Keratinocyte (primary cell): ENCODE measurements at regions not wholly inside any gene's neighbourhood (a gene's known extent, or its start where the extent isn't known, plus 50 kb on each side); places are given as distances from the start of the nearest gene placed in this dataset.

Source experiments
- DNase-seq: peaks from one replicate; pipeline ENCODE4 v3.0.0-alpha.2; 2011; ENCODE audit warnings: low read depth, missing footprints, low spot score
- FAIRE-seq: peaks from 2 replicates; lab custom pipeline; 2011; peaks lifted over from hg19 to GRCh38; lab: Jason Lieb, UNC
- H2AFZ ChIP-seq: 2 replicates; pipeline ENCODE4 v1.6.0; 2012; ENCODE audit warnings: low read length, control low read depth, inconsistent platforms; ENCODE audit not compliant: control insufficient read depth
- H3K27ac ChIP-seq: 2 replicates; pipeline ENCODE4 v1.5.1; 2011; ENCODE audit warnings: low read length; ENCODE audit not compliant: control insufficient read depth, insufficient read depth
- H3K27me3 ChIP-seq: 3 replicates; pipeline ENCODE4 v1.6.0; 2011; ENCODE audit warnings: low read length; ENCODE audit not compliant: control insufficient read depth, insufficient read depth; ENCODE audit errors: extremely low read depth
- H3K36me3 ChIP-seq, 2 experiments: 2 replicates in 1 of 2; 3 replicates in 1 of 2; pipeline ENCODE4 v1.5.1; 2011; ENCODE audit warnings: low read length in 2 of 2, mild to moderate bottlenecking in 1 of 2; ENCODE audit not compliant: control insufficient read depth in 2 of 2, insufficient read depth in 2 of 2; ENCODE audit errors: extremely low read depth in 1 of 2
- H3K4me1 ChIP-seq: 3 replicates; pipeline ENCODE4 v1.5.1; 2011; ENCODE audit warnings: low read length; ENCODE audit not compliant: control insufficient read depth, insufficient read depth; ENCODE audit errors: extremely low read depth
- H3K4me2 ChIP-seq: 3 replicates; pipeline ENCODE4 v1.6.0; 2011; ENCODE audit warnings: low read depth, low read length; ENCODE audit not compliant: control insufficient read depth, insufficient read depth; ENCODE audit errors: extremely low read depth
- H3K4me3 ChIP-seq, 3 experiments: fragments of 200-600 bp in 1 of 3; sonication (generic) in 1 of 3; 2 replicates in 2 of 3; 3 replicates in 1 of 3; pipeline ENCODE4 v1.5.1; 2011 to 2016; ENCODE audit warnings: low read length in 3 of 3, mild to moderate bottlenecking in 3 of 3, control low read depth in 2 of 3, inconsistent platforms in 1 of 3, low read depth in 1 of 3, mixed read lengths in 1 of 3, mixed run types in 1 of 3, moderate library complexity in 1 of 3; ENCODE audit not compliant: control insufficient read depth in 2 of 3, insufficient read depth in 2 of 3; ENCODE audit errors: extremely low read depth in 1 of 3
- H3K79me2 ChIP-seq: 2 replicates; pipeline ENCODE4 v1.6.0; 2012; ENCODE audit warnings: low read length; ENCODE audit not compliant: control insufficient read depth, insufficient read depth
- H3K9ac ChIP-seq: 3 replicates; pipeline ENCODE4 v1.6.0; 2011; ENCODE audit warnings: low read length; ENCODE audit not compliant: control insufficient read depth, insufficient read depth; ENCODE audit errors: extremely low read depth
- H3K9me1 ChIP-seq: 3 replicates; pipeline ENCODE4 v1.6.0; 2011; ENCODE audit warnings: low read length; ENCODE audit not compliant: control insufficient read depth, insufficient read depth; ENCODE audit errors: extremely low read depth
- H3K9me3 ChIP-seq: 2 replicates; pipeline ENCODE4 v1.5.1; 2012; ENCODE audit warnings: low read depth, low read length; ENCODE audit not compliant: control insufficient read depth
- H4K20me1 ChIP-seq: 3 replicates; pipeline ENCODE4 v1.6.0; 2011; ENCODE audit warnings: low read length; ENCODE audit not compliant: control insufficient read depth, insufficient read depth; ENCODE audit errors: extremely low read depth
- CTCF ChIP-seq, 3 experiments: IDR thresholded peaks in 1 of 3; conservative IDR thresholded peaks in 1 of 3; optimal IDR thresholded peaks in 1 of 3; 2 replicates in 2 of 3; 3 replicates in 1 of 3; pipeline versions ENCODE3 to v1.5.1; 2011; ENCODE audit warnings: low read length in 3 of 3, mild to moderate bottlenecking in 3 of 3, moderate library complexity in 2 of 3, control low read depth in 1 of 3, inconsistent platforms in 1 of 3; ENCODE audit not compliant: insufficient read depth in 2 of 3; ENCODE audit errors: extremely low read depth in 1 of 3
- EZH2 ChIP-seq: IDR thresholded peaks from one replicate; pipeline ENCODE4 v1.6.1; 2012; ENCODE audit warnings: inconsistent platforms, mild to moderate bottlenecking, low read length, moderate library complexity
- dilution Hi-C: fragments of 300-500 bp; cut with MboI; formaldehyde crosslinking; loops from one replicate; pipeline ENCODE4 v1.7.0; 2020; ENCODE audit warnings: low sequenced_read_pairs; ENCODE audit not compliant: extremely low pct_ligation_motif_present

- H4K20me1 ChIP-seq: no peaks in the 10 kb centered on the region
- dilution Hi-C loops: no loop called here
- TF ChIP-seq CTCF (optimal IDR thresholded peaks at IDR 0.05 in 1 of 3, IDR thresholded peaks at IDR 0.05 in 1 of 3, conservative IDR thresholded peaks at IDR 0.05 in 1 of 3; ENCODE audit: extremely low read depth in 1 of 3, insufficient read depth in 2 of 3, low read length in 3 of 3) (no peak), EZH2 (no peak)
- FAIRE-seq (no peak), DNase-seq (no peak)
- no peaks in the 10 kb centered on the region for H3K27me3 ChIP-seq
- H3K4me3 ChIP-seq: no peak overlapping the region
- no peak overlapping the region for H2AFZ ChIP-seq
- H3K4me2 ChIP-seq: no peak overlapping the region
- H3K36me3 ChIP-seq: no peaks in the 10 kb centered on the region
- no peaks in the 10 kb centered on the region for H3K4me1 ChIP-seq
- H3K79me2 ChIP-seq: no peaks in the 10 kb centered on the region
- no peaks in the 10 kb centered on the region for H3K9me1 ChIP-seq
- no peaks in the 10 kb centered on the region for H3K9me3 ChIP-seq
- H3K9ac ChIP-seq: no peak overlapping the region
- H3K27ac ChIP-seq: no peak overlapping the region
Measured at GRCh38 chr2:144796164-144796563, 276.2 kb upstream of the ZEB2 start.

GRCh38 chr2:144785253-144785652, 265.3 kb upstream of the ZEB2 start:
- H2AFZ ChIP-seq: no peak overlapping the region
- H3K79me2 ChIP-seq: no peaks in the 10 kb centered on the region
- H3K4me1 ChIP-seq: no peaks in the 10 kb centered on the region
- no peaks in the 10 kb centered on the region for H3K27me3 ChIP-seq
- no peak overlapping the region for H3K27ac ChIP-seq
- dilution Hi-C loops: no loop called here
- no peaks in the 10 kb centered on the region for H4K20me1 ChIP-seq
- H3K4me2 ChIP-seq: no peak overlapping the region
- no peak overlapping the region for H3K9ac ChIP-seq
- no peaks in the 10 kb centered on the region for H3K9me3 ChIP-seq
- no peak for FAIRE-seq
- H3K36me3 ChIP-seq: no peaks in the 10 kb centered on the region
- no peaks in the 10 kb centered on the region for H3K9me1 ChIP-seq
- no peak for DNase-seq
- TF ChIP-seq EZH2: no peak
- TF ChIP-seq CTCF (optimal IDR thresholded peaks at IDR 0.05 in 1 of 3, IDR thresholded peaks at IDR 0.05 in 1 of 3, conservative IDR thresholded peaks at IDR 0.05 in 1 of 3; ENCODE audit: extremely low read depth in 1 of 3, insufficient read depth in 2 of 3, low read length in 3 of 3): no peak
- H3K4me3 ChIP-seq: no peak overlapping the region
